Hepatocyte (in vitro differentiated cells): ENCODE measurements at regions not wholly inside any gene's neighbourhood (a gene's known extent, or its start where the extent isn't known, plus 50 kb on each side); places are given as distances from the start of the nearest gene placed in this dataset.

ENCODE experiments used
- CTCF ChIP-seq: fragments of 200-600 bp; sonication (generic); IDR thresholded peaks from 2 replicates; pipeline ENCODE4 v1.5.1; 2016; ENCODE audit warnings: antibody characterized with exemption, mild to moderate bottlenecking; ENCODE audit not compliant: poor library complexity
- EZH2 ChIP-seq: fragments of 200-600 bp; sonication (generic); IDR thresholded peaks from 2 replicates; pipeline ENCODE4 v1.6.1; 2016; ENCODE audit warnings: antibody characterized with exemption, mild to moderate bottlenecking, borderline replicate concordance

DNA sequence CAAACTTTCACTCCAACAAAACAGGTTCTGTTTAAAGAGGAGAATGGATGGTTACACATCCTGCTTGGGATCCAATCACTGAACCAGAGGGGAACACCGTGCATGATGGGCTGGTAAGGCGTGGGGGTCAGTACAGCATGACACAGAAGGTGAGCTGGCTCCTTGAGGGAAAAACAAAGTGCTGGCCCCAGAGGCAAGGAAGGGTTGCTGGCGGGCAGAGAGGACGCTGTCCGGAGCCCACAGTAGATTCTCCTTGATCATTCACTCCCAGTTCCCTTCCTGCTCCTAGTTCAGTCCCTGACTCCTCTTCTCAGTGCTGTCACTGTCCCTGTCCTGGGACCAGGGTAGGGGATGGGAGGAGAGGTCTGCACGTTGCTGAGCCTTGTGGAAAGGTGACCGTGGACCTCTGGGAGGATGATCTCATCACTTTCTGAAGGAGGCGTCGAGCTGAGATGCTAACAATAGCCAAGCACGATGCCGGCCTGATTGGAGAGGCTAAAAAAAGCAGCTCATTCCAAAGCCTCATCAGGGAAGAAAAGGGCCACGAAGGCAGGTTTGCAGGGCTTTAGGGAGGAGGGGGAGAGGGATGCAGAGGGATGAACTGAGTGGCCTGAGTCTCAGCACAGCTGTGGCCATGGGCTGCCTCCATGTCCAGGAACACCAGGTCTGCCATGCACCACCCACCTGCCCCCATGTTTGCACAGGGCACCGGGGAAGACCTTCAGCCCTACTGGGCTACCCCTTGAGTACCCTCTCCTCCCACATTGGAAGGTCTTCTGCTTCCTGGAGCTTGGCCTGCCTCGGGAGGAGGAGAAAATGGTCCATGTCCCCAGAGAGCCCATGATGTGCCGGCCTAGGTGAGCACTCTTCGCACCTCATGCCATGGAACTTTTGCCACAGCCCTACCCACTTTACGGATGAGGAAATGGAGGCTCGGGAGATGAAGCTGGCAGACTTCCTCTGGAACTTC lies 72.7 kb upstream of the RTL6 start:
- TF ChIP-seq EZH2 (no peak), CTCF (no peak)
